ENCODE measurements at regions not wholly inside any gene's neighbourhood (a gene's known extent, or its start where the extent isn't known, plus 50 kb on each side); places are given as distances from the start of the nearest gene placed in this dataset.

GRCh38 chr4:162234595-162234994 is 70.8 kb upstream of the FSTL5 start:
- Histone ChIP-seq H3K27ac (no peak overlapping the region), H3K4me1 (no peaks in the 10 kb centered on the region), H3K9me3 (ENCODE audit: low read depth) (no peaks in the 10 kb centered on the region), H3K79me2 (ENCODE audit: low read depth) (no peaks in the 10 kb centered on the region), H3K4me3 (no peak overlapping the region), H2AFZ (replicated peaks) (no peak overlapping the region), H3K4me2 (no peak overlapping the region), H3F3A (ENCODE audit: low read depth) (no peaks in the 10 kb centered on the region), H3K9ac (no peak overlapping the region), H3K27me3 (no peaks in the 10 kb centered on the region), H3K36me3 (no peaks in the 10 kb centered on the region), H4K20me1 (ENCODE audit: low read depth) (no peaks in the 10 kb centered on the region)
- Mint-ChIP-seq H3K27ac (no peak overlapping the region), H3K36me3 (no peaks in the 10 kb centered on the region), H3K4me1 (peaks cover 7% of the 10 kb centered on the region), H3K27me3 (ENCODE audit: insufficient read depth, low read depth) (no peaks in the 10 kb centered on the region), H3K9me3 (peaks cover 7% of the 10 kb centered on the region), H3K4me3 (no peak overlapping the region)
- no peak for DNase-seq (ENCODE audit: low spot score)
- TF ChIP-seq EZH2phosphoT487 (IDR thresholded peaks at IDR 0.05) = no peak
- TF ChIP-seq CTCF (IDR thresholded peaks at IDR 0.05) = no peak
- no peak for TF ChIP-seq EZH2 (IDR thresholded peaks at IDR 0.05)

GRCh38 chr4:162232349-162232748 is 68.5 kb upstream of the FSTL5 start:
- Histone ChIP-seq H2AFZ (replicated peaks) (no peak overlapping the region), H3K9ac (no peak overlapping the region), H3F3A (ENCODE audit: low read depth) (no peaks in the 10 kb centered on the region), H3K79me2 (ENCODE audit: low read depth) (no peaks in the 10 kb centered on the region), H3K27me3 (no peaks in the 10 kb centered on the region), H3K4me1 (no peaks in the 10 kb centered on the region), H3K9me3 (ENCODE audit: low read depth) (no peaks in the 10 kb centered on the region), H3K4me3 (no peak overlapping the region), H4K20me1 (ENCODE audit: low read depth) (no peaks in the 10 kb centered on the region), H3K4me2 (no peak overlapping the region), H3K27ac (no peak overlapping the region), H3K36me3 (no peaks in the 10 kb centered on the region)
- DNase-seq (ENCODE audit: low spot score) = no peak
- TF ChIP-seq EZH2 (IDR thresholded peaks at IDR 0.05) (no peak), CTCF (IDR thresholded peaks at IDR 0.05) (no peak), EZH2phosphoT487 (IDR thresholded peaks at IDR 0.05) (no peak)
- H3K4me1 Mint-ChIP-seq = peaks cover 7% of the 10 kb centered on the region
- H3K27me3 Mint-ChIP-seq (ENCODE audit: insufficient read depth, low read depth) = no peaks in the 10 kb centered on the region
- peaks cover 7% of the 10 kb centered on the region for H3K9me3 Mint-ChIP-seq
- H3K36me3 Mint-ChIP-seq = no peaks in the 10 kb centered on the region
- H3K4me3 Mint-ChIP-seq = no peak overlapping the region
- H3K27ac Mint-ChIP-seq = peak overlapping the region; percentile 74

GRCh38 chr4:162229670-162230069 is 65.9 kb upstream of the FSTL5 start:
- H3K4me2 ChIP-seq = no peak overlapping the region
- H3K36me3 Mint-ChIP-seq = no peaks in the 10 kb centered on the region
- no peak overlapping the region for H2AFZ ChIP-seq (replicated peaks)
- H3K9ac ChIP-seq = no peak overlapping the region
- no peaks in the 10 kb centered on the region for H3K36me3 ChIP-seq
- H3F3A ChIP-seq (ENCODE audit: low read depth) = no peaks in the 10 kb centered on the region
- H3K27me3 ChIP-seq = no peaks in the 10 kb centered on the region
- TF ChIP-seq EZH2phosphoT487 (IDR thresholded peaks at IDR 0.05) = no peak
- TF ChIP-seq EZH2 (IDR thresholded peaks at IDR 0.05) = no peak
- no peak for TF ChIP-seq CTCF (IDR thresholded peaks at IDR 0.05)
- no peaks in the 10 kb centered on the region for H4K20me1 ChIP-seq (ENCODE audit: low read depth)
- H3K9me3 Mint-ChIP-seq = peaks cover 7% of the 10 kb centered on the region
- H3K4me1 ChIP-seq = no peaks in the 10 kb centered on the region
- H3K4me3 ChIP-seq = no peak overlapping the region
- peaks cover 3% of the 10 kb centered on the region for H3K4me1 Mint-ChIP-seq
- DNase-seq (ENCODE audit: low spot score) = no peak
- H3K27me3 Mint-ChIP-seq (ENCODE audit: insufficient read depth, low read depth) = no peaks in the 10 kb centered on the region
- H3K27ac Mint-ChIP-seq = no peak overlapping the region
- H3K9me3 ChIP-seq (ENCODE audit: low read depth) = no peaks in the 10 kb centered on the region
- no peaks in the 10 kb centered on the region for H3K79me2 ChIP-seq (ENCODE audit: low read depth)
- no peak overlapping the region for H3K4me3 Mint-ChIP-seq
- H3K27ac ChIP-seq = no peak overlapping the region
